DND-41 (cell line): ENCODE measurements at regions not wholly inside any gene's neighbourhood (a gene's known extent, or its start where the extent isn't known, plus 50 kb on each side); places are given as distances from the start of the nearest gene placed in this dataset.

Experiments
- CTCF ChIP-seq: IDR thresholded peaks from 2 replicates; pipeline ENCODE4 v1.5.1; 2012; ENCODE audit warnings: borderline replicate concordance, low read length, moderate library complexity, mild to moderate bottlenecking; ENCODE audit not compliant: poor library complexity, severe bottlenecking; ENCODE audit errors: extremely low read depth
- EZH2 ChIP-seq: IDR thresholded peaks from 3 replicates; pipeline ENCODE4 v1.6.1; 2012; ENCODE audit warnings: borderline replicate concordance, low read depth, mild to moderate bottlenecking, moderate library complexity, low read length, inconsistent platforms; ENCODE audit not compliant: severe bottlenecking

GRCh38 chr18:10332452-10332851, 122.0 kb upstream of the APCDD1 start:
- no peak for TF ChIP-seq EZH2
- TF ChIP-seq CTCF = no peak
